GM12878 (cell line): ENCODE measurements at regions not wholly inside any gene's neighbourhood (a gene's known extent, or its start where the extent isn't known, plus 50 kb on each side); places are given as distances from the start of the nearest gene placed in this dataset.

Experiments
- ATAC-seq: fragments of 200-7000 bp; cut with Tn5 transposase; 3 replicates; pipeline ENCODE4 v1.9.1; 2020; ENCODE audit warnings: mild to moderate bottlenecking, moderate library complexity
- BruUV-seq: library from RNA; stranded (reverse); fragments of 400-500 nt; replicated peaks from 2 replicates; lab custom pipeline; 2021; lab: Mats Ljungman, UMichigan
- CTCF ChIA-PET: fragments of 300-600 bp; sonication (Branson Sonifier 250); formaldehyde crosslinking; extraction: SDS; loops from one replicate; lab custom pipeline; 2021; ENCODE audit warnings: inconsistent platforms; lab: Yijun Ruan, JAX
- POLR2A ChIA-PET: fragments of 350-600 bp; formaldehyde crosslinking; extraction: SDS; loops from one replicate; lab custom pipeline; 2021; ENCODE audit warnings: inconsistent platforms; lab: Charles Lee
- RAD21 ChIA-PET: fragments of 300-600 bp; sonication (Branson Sonifier 250); formaldehyde crosslinking; loops from one replicate; lab custom pipeline; 2023; ENCODE audit warnings: antibody characterized with exemption; ENCODE audit not compliant: unreplicated experiment; lab: Charles Lee
- SMC1A ChIA-PET: fragments of 300-600 bp; sonication (Branson Sonifier 250); formaldehyde crosslinking; loops from one replicate; lab custom pipeline; 2023; ENCODE audit not compliant: unreplicated experiment, uncharacterized antibody; lab: Charles Lee
- DNase-seq: peaks from one replicate; pipeline ENCODE4 v3.0.0-alpha.2; 2011; ENCODE audit warnings: low read depth, low spot score
- FAIRE-seq: peaks from 3 replicates; lab custom pipeline; 2011; peaks lifted over from hg19 to GRCh38; lab: Jason Lieb, UNC
- H2AFZ ChIP-seq: 2 replicates; pipeline ENCODE4 v1.6.0; 2011; ENCODE audit warnings: low read depth, low read length, control low read depth; ENCODE audit not compliant: control insufficient read depth
- H3K27ac ChIP-seq: 2 replicates; pipeline ENCODE4 v1.5.1; 2011; ENCODE audit warnings: control low read depth; ENCODE audit not compliant: control insufficient read depth, insufficient read depth
- H3K27me3 ChIP-seq, 2 experiments: replicated peaks in 1 of 2; 2 replicates each; pipeline versions ENCODE4 v1.6.0 to v1.6.1; 2011; ENCODE audit warnings: low read length in 1 of 2; ENCODE audit not compliant: control insufficient read depth in 2 of 2, insufficient read depth in 2 of 2
- H3K36me3 ChIP-seq, 2 experiments: 2 replicates each; pipeline ENCODE4 v1.5.1; 2011; ENCODE audit warnings: low read length in 1 of 2; ENCODE audit not compliant: control insufficient read depth in 2 of 2, insufficient read depth in 2 of 2
- H3K4me1 ChIP-seq: 2 replicates; pipeline ENCODE4 v1.6.1; 2011; ENCODE audit warnings: mild to moderate bottlenecking, low read length, moderate library complexity, mixed read lengths; ENCODE audit not compliant: control insufficient read depth, insufficient read depth
- H3K4me2 ChIP-seq: 2 replicates; pipeline ENCODE4 v1.6.0; 2011; ENCODE audit warnings: control low read depth; ENCODE audit not compliant: control insufficient read depth, insufficient read depth
- H3K4me3 ChIP-seq: fragments of 200-600 bp; sonication (generic); 2 replicates; pipeline ENCODE4 v1.5.1; 2016
- H3K79me2 ChIP-seq: 2 replicates; pipeline ENCODE4 v1.6.0; 2011; ENCODE audit warnings: low read length; ENCODE audit not compliant: control insufficient read depth, insufficient read depth
- H3K9ac ChIP-seq: 2 replicates; pipeline ENCODE4 v1.8.0; 2011; ENCODE audit warnings: low read length, control low read depth, mixed read lengths; ENCODE audit not compliant: control insufficient read depth, insufficient read depth
- H3K9me3 ChIP-seq: replicated peaks from 3 replicates; pipeline ENCODE4 v1.5.1; 2011; ENCODE audit warnings: mild to moderate bottlenecking, low read length; ENCODE audit not compliant: control insufficient read depth, insufficient read depth
- H4K20me1 ChIP-seq: 2 replicates; pipeline ENCODE4 v1.6.0; 2011; ENCODE audit not compliant: control insufficient read depth, insufficient read depth
- CBX3 ChIP-seq: fragments of 200-600 bp; sonication (generic); IDR thresholded peaks from 2 replicates; pipeline ENCODE4 v1.6.1; 2016; ENCODE audit warnings: low read depth, borderline replicate concordance
- CBX5 ChIP-seq: sonication (generic); IDR thresholded peaks from 2 replicates; pipeline ENCODE4 v1.6.1; 2016; ENCODE audit warnings: low read depth, moderate library complexity, mild to moderate bottlenecking, inconsistent platforms
- CTCF ChIP-seq, 3 experiments: IDR thresholded peaks in 2 of 3; conservative IDR thresholded peaks in 1 of 3; 2 replicates each; pipeline ENCODE4 v1.5.1; 2011; ENCODE audit warnings: low read depth in 3 of 3, low read length in 3 of 3, mild to moderate bottlenecking in 3 of 3, control low read depth in 2 of 3, moderate library complexity in 2 of 3, inconsistent platforms in 1 of 3, mixed read lengths in 1 of 3; ENCODE audit not compliant: control insufficient read depth in 2 of 3, insufficient read depth in 1 of 3; ENCODE audit errors: extremely low read depth in 1 of 3
- ELK1 ChIP-seq: IDR thresholded peaks from 2 replicates; pipeline ENCODE4 v1.6.1; 2012; ENCODE audit warnings: low read depth, low read length, improper control_type of control experiment
- HSF1 ChIP-seq: fragments of 150-350 bp; IDR thresholded peaks from 2 replicates; pipeline ENCODE4 v1.6.1; 2014; ENCODE audit warnings: mild to moderate bottlenecking, low read depth, low read length
- LARP7 ChIP-seq: fragments of 450-650 bp; IDR thresholded peaks from 2 replicates; pipeline ENCODE4 v1.6.1; 2017; ENCODE audit warnings: mild to moderate bottlenecking
- MLLT1 ChIP-seq: fragments of 450-650 bp; IDR thresholded peaks from 2 replicates; pipeline ENCODE4 v1.6.1; 2016; ENCODE audit warnings: mild to moderate bottlenecking
- NBN ChIP-seq: fragments of 450-650 bp; IDR thresholded peaks from 2 replicates; pipeline ENCODE4 v1.6.1; 2016
- NFXL1 ChIP-seq: fragments of 450-650 bp; IDR thresholded peaks from 2 replicates; pipeline ENCODE4 v1.6.1; 2017; ENCODE audit warnings: antibody characterized with exemption, mild to moderate bottlenecking, borderline replicate concordance
- NR2C2 ChIP-seq: IDR thresholded peaks from 2 replicates; pipeline ENCODE4 v1.6.1; 2011; ENCODE audit warnings: borderline replicate concordance, low read depth; ENCODE audit not compliant: control insufficient read depth, insufficient read length
- PAX5 ChIP-seq: IDR thresholded peaks from 2 replicates; pipeline ENCODE4 v1.6.1; 2011; ENCODE audit warnings: low read depth, low read length, borderline replicate concordance
- RCOR1 ChIP-seq: conservative IDR thresholded peaks from 2 replicates; pipeline ENCODE4 v1.6.1; 2012; ENCODE audit warnings: low read depth, low read length, improper control_type of control experiment
- SREBF1 ChIP-seq: IDR thresholded peaks from 2 replicates; pipeline ENCODE4 v1.6.1; 2012; ENCODE audit warnings: mild to moderate bottlenecking, low read length
- TARDBP ChIP-seq: IDR thresholded peaks from 2 replicates; pipeline ENCODE4 v1.6.1; 2016; ENCODE audit warnings: borderline replicate concordance
- ZNF24 ChIP-seq: fragments of 450-650 bp; IDR thresholded peaks from 2 replicates; pipeline ENCODE4 v1.6.1; 2017; ENCODE audit warnings: antibody characterized with exemption, mild to moderate bottlenecking
- ZNF592 ChIP-seq: fragments of 450-650 bp; IDR thresholded peaks from 2 replicates; pipeline ENCODE4 v1.6.1; 2017; ENCODE audit warnings: mild to moderate bottlenecking, moderate library complexity
- WGBS: methylation state at CpG from one replicate; pipeline ENCODE4 v1.1.6; 2016; ENCODE audit warnings: low lambda C conversion rate; ENCODE audit not compliant: insufficient replicate concordance, insufficient coverage; ENCODE audit errors: missing lambda C conversion rate; 5-methylcytosine and 5-hydroxymethylcytosine counted together
- in situ Hi-C: fragments of 300-500 bp; cut with MboI; formaldehyde crosslinking; loops from 9 replicates; pipeline ENCODE4 v1.14.3; 2018; ENCODE audit warnings: mixed read lengths
- intact Hi-C: fragments of 100-400 bp; cut with micrococcal nuclease; formaldehyde crosslinking; loops from one replicate; pipeline ENCODE4 v1.14.2; 2022; ENCODE audit not compliant: unreplicated experiment

GRCh38 chr16:55393991-55394390 lies 70.0 kb downstream of the IRX6 start:
- Histone ChIP-seq H3K27me3 (no peaks in the 10 kb centered on the region), H4K20me1 (no peaks in the 10 kb centered on the region; the same call in 1 of the 2 replicates), H3K9ac (no peak overlapping the region), H3K4me1 (no peaks in the 10 kb centered on the region), H3K27ac (no peak overlapping the region), H3K9me3 (no peaks in the 10 kb centered on the region), H2AFZ (no peak overlapping the region), H3K4me2 (no peak overlapping the region), H3K36me3 (no peaks in the 10 kb centered on the region), H3K4me3 (no peak overlapping the region), H3K79me2 (no peaks in the 10 kb centered on the region)
- no peak for FAIRE-seq
- no peak for DNase-seq
- RAD21 ChIA-PET: no interaction called here
- CTCF ChIA-PET: interaction anchor here (0.7 kb wide), 1 partner anchor 872 kb away, joined by 3 read pairs; no protein-coding TSS in a partner anchor
- SMC1A ChIA-PET: no interaction called here
- no peak for ATAC-seq
- intact Hi-C loops (no loop called here), in situ Hi-C loops (no loop called here)
- 20% methylated on average over 4 of the region's 4 CpGs for WGBS
- BruUV-seq: no TSS peak
- POLR2A ChIA-PET: no interaction called here
- TF ChIP-seq CBX3: no peak
- no peak for TF ChIP-seq LARP7
- TF ChIP-seq NFXL1: no peak
- TF ChIP-seq TARDBP: no peak
- TF ChIP-seq HSF1: no peak
- TF ChIP-seq CTCF (IDR thresholded peaks at IDR 0.05 in 2 of 3, conservative IDR thresholded peaks at IDR 0.05 in 1 of 3; ENCODE audit: control insufficient read depth in 2 of 3, extremely low read depth in 1 of 3, insufficient read depth in 1 of 3, low read depth in 3 of 3, low read length in 3 of 3): no peak
- TF ChIP-seq RCOR1: no peak
- TF ChIP-seq ZNF24: no peak
- TF ChIP-seq PAX5: no peak
- TF ChIP-seq NBN: no peak
- TF ChIP-seq ZNF592: no peak
- no peak for TF ChIP-seq NR2C2
- no peak for TF ChIP-seq CBX5
- no peak for TF ChIP-seq ELK1
- no peak for TF ChIP-seq SREBF1
- no peak for TF ChIP-seq MLLT1
